Dendritic cell treated with granulocyte-macrophage colony-stimulating factor and Interleukin-4, amounts not matched to agents 40 ng/mL and 50 ng/mL, for 4 days (primary cell): ENCODE measurements at regions not wholly inside any gene's neighbourhood (a gene's known extent, or its start where the extent isn't known, plus 50 kb on each side); places are given as distances from the start of the nearest gene placed in this dataset.

Experiments
- H3K27ac Mint-ChIP-seq: one replicate; pipeline ENCODE4 v1.8.0; 2022; ENCODE audit warnings: mild to moderate bottlenecking, mixed read lengths
- H3K27me3 Mint-ChIP-seq: one replicate; pipeline ENCODE4 v1.8.0; 2022; ENCODE audit warnings: mild to moderate bottlenecking, mixed read lengths
- H3K36me3 Mint-ChIP-seq: one replicate; pipeline ENCODE4 v1.8.0; 2022; ENCODE audit warnings: low read depth, mixed read lengths
- H3K4me1 Mint-ChIP-seq: one replicate; pipeline ENCODE4 v1.8.0; 2022; ENCODE audit warnings: low read depth, mixed read lengths
- H3K4me3 Mint-ChIP-seq: one replicate; pipeline ENCODE4 v1.8.0; 2022; ENCODE audit warnings: mild to moderate bottlenecking, moderate library complexity, mixed read lengths
- H3K9me3 Mint-ChIP-seq: one replicate; pipeline ENCODE4 v1.8.0; 2022; ENCODE audit warnings: mixed read lengths
- intact Hi-C: fragments of 100-400 bp; cut with micrococcal nuclease; formaldehyde crosslinking; loops from one replicate; pipeline ENCODE4 v1.15.0; 2022

- no peaks in the 10 kb centered on the region for H3K27me3 Mint-ChIP-seq
- no peak overlapping the region for H3K4me3 Mint-ChIP-seq
- no peaks in the 10 kb centered on the region for H3K4me1 Mint-ChIP-seq
- no peaks in the 10 kb centered on the region for H3K36me3 Mint-ChIP-seq
- intact Hi-C loops = no loop called here
- no peaks in the 10 kb centered on the region for H3K9me3 Mint-ChIP-seq
- no peak overlapping the region for H3K27ac Mint-ChIP-seq
These were observed 125.7 kb upstream of the TNS3 start for GRCh38 chr7:47707583-47707982.

DNA sequence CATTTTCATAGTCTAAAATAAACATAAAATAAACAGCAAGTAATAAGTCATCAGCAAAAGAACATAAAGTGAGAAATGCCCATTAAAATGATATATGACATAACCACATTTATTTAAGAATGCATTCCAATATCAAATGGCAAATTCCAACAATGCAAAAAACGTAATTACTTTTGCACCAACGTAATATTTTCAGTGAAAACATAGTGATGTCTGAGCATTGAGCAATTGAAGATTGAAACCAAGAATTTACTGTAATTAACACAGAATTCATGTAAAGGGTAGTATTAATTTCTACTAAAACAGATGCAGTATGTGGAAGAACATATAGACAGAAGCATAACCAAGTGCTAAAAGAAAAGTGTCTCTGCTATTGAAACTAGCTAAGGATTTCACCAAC is 123.0 kb upstream of the TNS3 start:
- H3K27ac Mint-ChIP-seq = no peak overlapping the region
- H3K9me3 Mint-ChIP-seq = no peaks in the 10 kb centered on the region
- intact Hi-C loops = no loop called here
- no peaks in the 10 kb centered on the region for H3K36me3 Mint-ChIP-seq
- H3K4me3 Mint-ChIP-seq = no peak overlapping the region
- H3K27me3 Mint-ChIP-seq = no peaks in the 10 kb centered on the region
- H3K4me1 Mint-ChIP-seq = no peaks in the 10 kb centered on the region

- Mint-ChIP-seq H3K4me1 (no peaks in the 10 kb centered on the region), H3K4me3 (no peak overlapping the region), H3K27me3 (peaks cover 4% of the 10 kb centered on the region), H3K27ac (no peak overlapping the region), H3K36me3 (no peaks in the 10 kb centered on the region), H3K9me3 (no peaks in the 10 kb centered on the region)
- intact Hi-C loops = no loop called here
These were observed 120.2 kb upstream of the TNS3 start for GRCh38 chr7:47702080-47702479.

DNA sequence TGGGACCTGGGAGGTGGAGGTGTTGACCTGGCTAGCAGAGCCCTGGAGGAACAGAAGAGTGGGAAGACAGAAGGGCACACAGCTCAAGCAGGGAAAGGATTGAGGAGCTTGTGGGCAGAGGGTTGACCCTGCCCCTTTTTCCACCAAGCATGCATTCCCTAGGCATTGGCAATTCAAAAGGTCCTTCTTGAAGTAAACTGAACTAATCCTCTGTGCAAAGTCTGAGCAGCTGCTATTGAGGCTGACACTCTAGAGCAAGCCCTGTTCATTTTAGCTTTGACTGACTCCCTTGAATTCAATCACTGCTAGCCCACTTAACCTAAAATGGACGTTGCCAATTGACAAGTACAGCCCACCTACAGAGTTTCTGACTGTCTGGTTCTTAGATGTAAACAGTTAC is 116.5 kb upstream of the TNS3 start:
- H3K4me3 Mint-ChIP-seq = no peak overlapping the region
- H3K4me1 Mint-ChIP-seq = no peaks in the 10 kb centered on the region
- H3K27ac Mint-ChIP-seq = no peak overlapping the region
- no peaks in the 10 kb centered on the region for H3K36me3 Mint-ChIP-seq
- H3K27me3 Mint-ChIP-seq = peaks cover 4% of the 10 kb centered on the region
- no peaks in the 10 kb centered on the region for H3K9me3 Mint-ChIP-seq
- intact Hi-C loops = no loop called here

- H3K27me3 Mint-ChIP-seq = peaks cover 4% of the 10 kb centered on the region
- H3K9me3 Mint-ChIP-seq = no peaks in the 10 kb centered on the region
- no peaks in the 10 kb centered on the region for H3K36me3 Mint-ChIP-seq
- no peak overlapping the region for H3K27ac Mint-ChIP-seq
- no peak overlapping the region for H3K4me3 Mint-ChIP-seq
- intact Hi-C loops = no loop called here
- H3K4me1 Mint-ChIP-seq = no peaks in the 10 kb centered on the region
These were observed 115.6 kb upstream of the TNS3 start for GRCh38 chr7:47697543-47697942.

DNA sequence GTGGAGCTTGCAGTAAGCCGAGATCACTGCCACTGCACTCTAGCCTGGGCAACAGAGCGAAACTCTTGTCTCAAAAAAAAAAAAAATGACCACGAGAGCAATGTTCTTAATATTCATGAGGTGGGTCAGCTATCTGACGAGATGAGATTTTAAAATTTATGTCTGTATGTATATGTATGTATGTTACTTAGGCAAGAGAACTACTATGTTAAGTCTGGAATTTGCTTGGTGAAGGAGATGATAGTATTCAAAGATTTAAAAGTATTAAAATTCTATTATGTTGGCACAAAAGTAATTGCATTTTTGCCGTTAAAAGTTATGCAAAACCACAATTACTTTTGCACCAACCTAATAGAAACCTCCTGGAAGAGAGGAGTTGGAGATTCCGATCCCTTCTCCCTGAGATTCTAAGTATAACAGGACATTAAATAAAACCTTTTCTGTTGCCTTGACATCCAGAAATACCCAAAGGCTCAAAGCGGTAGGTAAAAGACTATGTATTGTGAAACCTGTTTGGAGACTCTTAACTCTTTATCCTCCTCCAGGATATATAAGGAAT is 114.3 kb upstream of the TNS3 start:
- Mint-ChIP-seq H3K9me3 (no peaks in the 10 kb centered on the region), H3K27ac (no peak overlapping the region), H3K27me3 (peaks cover 4% of the 10 kb centered on the region), H3K4me3 (no peak overlapping the region), H3K36me3 (no peaks in the 10 kb centered on the region), H3K4me1 (no peaks in the 10 kb centered on the region)
- intact Hi-C loops = no loop called here

GRCh38 chr7:47693216-47693615 is 111.3 kb upstream of the TNS3 start:
- Mint-ChIP-seq H3K9me3 (no peaks in the 10 kb centered on the region), H3K27ac (no peak overlapping the region), H3K4me1 (no peaks in the 10 kb centered on the region), H3K4me3 (no peak overlapping the region), H3K36me3 (no peaks in the 10 kb centered on the region), H3K27me3 (peaks cover 3% of the 10 kb centered on the region)
- intact Hi-C loops = no loop called here

GRCh38 chr7:47691988-47692387 is 110.1 kb upstream of the TNS3 start:
- intact Hi-C loops = no loop called here
- Mint-ChIP-seq H3K36me3 (no peaks in the 10 kb centered on the region), H3K4me3 (no peak overlapping the region), H3K27me3 (no peaks in the 10 kb centered on the region), H3K27ac (no peak overlapping the region), H3K4me1 (no peaks in the 10 kb centered on the region), H3K9me3 (no peaks in the 10 kb centered on the region)

DNA sequence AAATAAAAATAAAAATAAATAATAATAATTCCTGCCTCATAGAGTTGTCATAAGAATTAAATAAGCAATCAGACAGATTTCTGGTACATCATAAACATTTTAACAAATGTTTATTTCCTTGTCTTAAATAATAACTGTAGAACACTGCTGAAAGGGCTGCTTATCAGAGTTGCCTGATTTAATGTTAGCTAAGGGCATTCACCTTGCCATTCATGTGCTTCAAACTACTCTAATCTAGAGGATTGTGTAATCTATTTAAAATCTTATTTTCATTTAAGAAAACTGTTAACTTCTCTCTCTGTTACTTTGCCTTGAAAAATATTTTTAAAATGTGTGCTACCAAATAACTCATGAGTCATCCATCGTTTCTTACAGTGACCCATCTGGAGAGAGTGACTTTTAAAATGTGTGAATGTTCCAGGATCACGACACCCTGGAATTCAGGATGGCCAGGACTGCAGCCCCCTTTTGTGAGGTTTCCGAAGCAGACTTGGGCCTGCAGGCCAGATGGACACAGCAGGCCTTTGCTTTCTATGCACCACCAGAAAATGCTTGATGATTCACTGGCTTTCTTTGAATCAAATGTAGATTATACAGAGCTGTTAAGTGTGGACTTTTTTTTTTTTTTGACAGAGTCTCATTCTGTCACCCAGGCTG is 109.1 kb upstream of the TNS3 start:
- Mint-ChIP-seq H3K4me1 (no peaks in the 10 kb centered on the region), H3K4me3 (no peak overlapping the region), H3K27ac (no peak overlapping the region), H3K36me3 (no peaks in the 10 kb centered on the region), H3K9me3 (no peaks in the 10 kb centered on the region), H3K27me3 (no peaks in the 10 kb centered on the region)
- intact Hi-C loops = no loop called here

DNA sequence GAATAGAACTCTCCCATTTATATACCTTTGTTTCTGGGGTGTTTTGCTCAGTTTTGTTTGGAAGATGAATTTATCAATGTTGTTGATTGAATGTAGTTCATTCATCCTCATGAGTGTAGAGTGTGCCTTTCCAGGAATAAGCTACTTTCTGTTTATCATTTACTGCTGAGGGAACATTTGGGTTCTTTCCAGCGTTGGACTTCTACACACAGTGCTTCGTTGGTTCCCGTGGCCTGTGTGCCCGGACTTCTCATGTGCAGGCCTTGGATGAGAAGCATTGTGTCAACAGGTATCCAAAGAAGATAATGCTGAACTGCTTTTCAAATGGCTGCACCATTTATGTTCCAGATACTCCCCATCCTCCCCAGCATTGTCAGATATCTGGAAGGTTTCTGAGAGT is 107.6 kb upstream of the TNS3 start:
- no peaks in the 10 kb centered on the region for H3K4me1 Mint-ChIP-seq
- no peak overlapping the region for H3K4me3 Mint-ChIP-seq
- H3K36me3 Mint-ChIP-seq = no peaks in the 10 kb centered on the region
- H3K9me3 Mint-ChIP-seq = no peaks in the 10 kb centered on the region
- H3K27ac Mint-ChIP-seq = no peak overlapping the region
- intact Hi-C loops = no loop called here
- no peaks in the 10 kb centered on the region for H3K27me3 Mint-ChIP-seq

- H3K4me3 Mint-ChIP-seq = no peak overlapping the region
- no peaks in the 10 kb centered on the region for H3K36me3 Mint-ChIP-seq
- H3K27me3 Mint-ChIP-seq = no peaks in the 10 kb centered on the region
- H3K9me3 Mint-ChIP-seq = no peaks in the 10 kb centered on the region
- H3K27ac Mint-ChIP-seq = no peak overlapping the region
- no peaks in the 10 kb centered on the region for H3K4me1 Mint-ChIP-seq
- intact Hi-C loops = no loop called here
These were observed 106.6 kb upstream of the TNS3 start for GRCh38 chr7:47688311-47689100.

GRCh38 chr7:47685712-47686376 is 103.9 kb upstream of the TNS3 start:
- Mint-ChIP-seq H3K27ac (no peak overlapping the region), H3K4me1 (no peaks in the 10 kb centered on the region), H3K4me3 (no peak overlapping the region), H3K9me3 (no peaks in the 10 kb centered on the region), H3K36me3 (no peaks in the 10 kb centered on the region), H3K27me3 (no peaks in the 10 kb centered on the region)
- intact Hi-C loops = no loop called here

DNA sequence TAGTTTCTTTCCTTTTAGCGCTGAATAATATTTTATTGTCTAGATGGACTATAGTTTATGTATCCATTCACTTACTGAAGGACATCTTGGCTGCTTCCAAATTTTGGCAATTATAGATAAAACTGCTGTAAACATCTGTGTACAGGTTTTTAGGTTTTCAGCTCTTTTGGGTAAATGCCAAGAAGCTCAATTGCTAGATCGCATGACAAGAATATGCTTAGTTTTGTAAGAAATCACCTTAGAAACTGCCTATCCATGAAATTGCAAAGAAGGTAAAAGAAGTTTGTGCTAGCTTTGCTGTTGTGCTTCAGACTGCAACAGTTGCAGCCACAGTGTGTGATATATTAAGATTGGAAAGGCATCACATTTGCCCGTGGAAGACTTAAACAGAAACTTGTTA is 103.2 kb upstream of the TNS3 start:
- Mint-ChIP-seq H3K4me3 (no peak overlapping the region), H3K27me3 (no peaks in the 10 kb centered on the region), H3K9me3 (no peaks in the 10 kb centered on the region), H3K4me1 (no peaks in the 10 kb centered on the region), H3K27ac (no peak overlapping the region), H3K36me3 (no peaks in the 10 kb centered on the region)
- intact Hi-C loops = no loop called here

GRCh38 chr7:47684728-47685127 is 102.8 kb upstream of the TNS3 start:
- Mint-ChIP-seq H3K9me3 (no peaks in the 10 kb centered on the region), H3K4me3 (no peak overlapping the region), H3K27ac (no peak overlapping the region), H3K27me3 (no peaks in the 10 kb centered on the region), H3K36me3 (no peaks in the 10 kb centered on the region), H3K4me1 (no peaks in the 10 kb centered on the region)
- intact Hi-C loops = no loop called here
